NCI-H2107 treated with DMSO at 0.1 percent for 48 hours (cell line): ENCODE measurements at regions not wholly inside any gene's neighbourhood (a gene's known extent, or its start where the extent isn't known, plus 50 kb on each side); places are given as distances from the start of the nearest gene placed in this dataset.
"Not testable (repeated sequence)": the region's sequence is repeated elsewhere in the genome, so short reads cannot be mapped to it uniquely, and the experiment has no call there.

Experiments used
- DNase-seq: peaks from one replicate; lab custom pipeline; 2025; ENCODE audit not compliant: unreplicated experiment; lab: John Stamatoyannopoulos, UW

DNA sequence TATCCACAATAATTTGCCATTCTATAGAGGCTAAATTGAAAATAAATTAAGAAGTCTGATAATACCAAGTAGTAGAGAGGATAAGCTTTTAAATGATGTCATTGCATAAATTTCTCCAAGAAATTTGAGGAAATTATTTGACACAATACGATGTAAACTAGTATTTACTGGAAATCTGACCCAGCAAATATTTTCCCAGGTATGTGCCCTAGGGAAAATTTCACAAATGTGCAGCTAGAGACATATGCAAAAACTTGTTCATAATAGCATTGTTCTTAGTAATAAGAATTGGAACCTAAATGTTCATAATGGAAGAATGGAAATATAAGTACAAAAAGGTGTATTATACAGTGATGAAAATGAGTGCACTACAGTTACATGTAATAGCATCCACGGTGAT lies 888.8 kb upstream of the SOX11 start:
- DNase-seq, result no peak

DNA sequence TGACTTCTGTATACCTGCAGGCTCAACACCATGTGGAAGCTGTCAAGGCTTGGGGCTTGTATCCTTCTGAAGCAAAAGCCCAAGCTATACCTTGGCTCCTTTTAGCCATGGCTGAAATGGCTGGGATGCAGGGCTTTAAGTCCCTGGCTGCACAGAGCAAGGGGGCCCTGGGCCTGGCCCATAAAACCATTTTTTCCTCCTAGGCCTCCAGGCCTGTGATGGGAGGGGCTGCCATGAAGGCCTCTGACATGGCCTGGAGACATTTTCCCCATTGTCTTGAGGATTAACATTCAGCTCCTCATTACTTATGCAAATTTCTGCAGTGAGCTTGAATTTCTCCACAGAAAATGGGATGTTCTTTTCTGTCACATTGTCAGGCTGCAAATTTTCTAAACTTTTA lies 878.0 kb upstream of the SOX11 start:
- not testable (repeated sequence) for DNase-seq

DNA sequence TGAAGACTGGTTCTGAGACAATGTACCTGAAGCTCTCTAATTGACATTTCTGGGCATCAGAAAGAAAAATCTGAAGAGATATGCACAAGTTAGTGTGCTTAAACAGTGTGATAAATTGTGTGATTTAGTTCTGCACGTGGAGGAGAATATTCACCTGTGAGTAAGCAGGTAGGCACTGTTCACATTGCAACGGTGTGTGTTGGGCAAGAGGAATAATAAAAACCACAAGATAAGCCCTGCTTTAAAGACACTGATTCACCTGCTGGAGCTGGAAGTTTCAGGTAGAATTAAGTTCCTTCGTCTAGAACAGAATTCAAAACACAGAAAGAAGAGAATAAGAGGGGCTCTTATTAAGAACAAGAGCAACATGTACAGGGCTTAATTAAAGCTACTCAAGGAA lies 864.3 kb upstream of the SOX11 start:
- DNase-seq, result no peak

DNA sequence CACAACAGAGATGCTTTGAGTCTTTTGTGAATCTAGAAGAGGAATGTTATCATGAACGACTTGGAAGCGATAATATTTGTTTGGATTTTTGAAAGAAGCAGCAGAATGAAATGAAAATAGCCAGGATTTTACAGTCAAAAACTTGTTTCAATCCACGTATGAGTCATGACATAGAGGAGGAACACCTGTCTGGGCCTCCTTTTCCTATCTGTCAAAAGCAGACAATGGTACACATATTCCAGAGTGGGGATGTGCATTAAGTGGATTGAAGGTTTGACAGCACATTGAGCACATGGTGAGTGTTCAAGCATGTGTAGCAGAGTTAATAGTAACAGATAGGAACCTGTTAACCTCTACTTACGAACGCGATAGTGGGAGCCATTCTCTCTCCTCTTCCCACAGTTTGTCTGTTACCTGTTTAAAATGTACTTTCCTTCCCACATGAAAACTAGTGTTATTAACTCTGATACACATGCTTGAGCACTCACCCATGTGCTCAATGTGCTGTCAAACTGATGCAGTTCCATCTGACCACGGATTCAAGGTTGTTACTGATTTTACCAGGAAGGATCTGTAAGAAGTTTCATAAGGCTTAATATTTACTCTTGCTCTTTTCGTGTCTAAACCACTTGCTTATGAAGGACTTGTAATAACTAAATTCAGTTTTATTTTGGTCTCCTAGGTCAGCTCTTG lies 863.4 kb upstream of the SOX11 start:
- DNase-seq, result no peak

DNA sequence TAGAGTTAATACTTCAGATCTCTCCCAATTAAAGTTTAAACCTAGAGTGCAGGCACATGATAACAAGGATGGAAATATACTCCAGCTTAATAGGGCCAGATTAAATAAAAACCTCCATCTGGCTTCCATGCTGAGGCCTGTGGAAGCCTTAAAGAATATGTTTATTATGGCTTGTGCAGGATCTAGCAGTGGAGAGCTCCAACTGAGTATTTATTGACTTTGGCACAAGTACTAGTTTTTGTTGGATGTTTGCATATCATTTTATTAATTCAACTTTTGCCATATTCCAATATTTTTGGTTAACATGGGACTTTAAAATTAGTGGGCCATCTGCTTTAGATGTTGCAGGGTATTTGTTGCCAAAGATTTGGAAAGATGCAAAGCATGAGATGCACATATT lies 860.4 kb upstream of the SOX11 start:
- DNase-seq, result no peak

DNA sequence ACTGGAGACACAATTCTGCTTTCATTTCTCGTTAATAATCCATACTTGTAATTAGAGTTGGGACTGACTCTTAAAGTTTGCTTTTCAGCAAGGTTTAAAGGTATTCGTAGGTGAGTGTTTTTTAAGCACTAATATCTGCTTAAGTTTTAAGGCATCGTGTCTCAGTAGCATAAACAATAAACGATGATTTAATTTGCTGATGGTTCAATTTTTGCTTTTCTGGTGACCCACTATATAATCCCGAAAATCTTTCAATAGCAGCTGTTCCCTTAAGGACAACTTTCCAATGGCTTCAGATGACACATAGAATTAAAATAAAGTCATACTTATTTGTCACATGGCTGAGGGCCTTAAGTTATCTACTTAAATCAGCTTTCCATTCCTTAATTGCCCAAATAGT lies 859.5 kb upstream of the SOX11 start:
- no peak for DNase-seq

DNA sequence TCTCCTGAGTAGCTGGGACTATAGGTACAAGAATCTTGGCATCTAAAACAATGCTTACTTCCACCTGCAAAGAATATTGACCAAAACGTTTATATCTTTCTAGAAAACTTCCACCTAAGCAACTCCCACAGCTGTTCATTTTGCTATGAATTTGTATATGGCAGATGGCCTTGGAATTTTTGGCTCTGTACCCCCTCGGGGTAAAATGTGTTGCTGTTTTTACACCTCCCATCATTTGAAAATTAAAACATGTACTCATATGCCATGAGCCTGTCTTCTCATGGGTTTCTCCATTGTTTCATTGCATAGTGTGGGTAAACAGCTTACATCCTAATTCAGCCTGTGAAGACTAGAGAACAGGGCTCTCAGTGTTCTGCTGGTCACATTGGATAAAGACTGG lies 853.6 kb upstream of the SOX11 start:
- DNase-seq, result no peak

DNA sequence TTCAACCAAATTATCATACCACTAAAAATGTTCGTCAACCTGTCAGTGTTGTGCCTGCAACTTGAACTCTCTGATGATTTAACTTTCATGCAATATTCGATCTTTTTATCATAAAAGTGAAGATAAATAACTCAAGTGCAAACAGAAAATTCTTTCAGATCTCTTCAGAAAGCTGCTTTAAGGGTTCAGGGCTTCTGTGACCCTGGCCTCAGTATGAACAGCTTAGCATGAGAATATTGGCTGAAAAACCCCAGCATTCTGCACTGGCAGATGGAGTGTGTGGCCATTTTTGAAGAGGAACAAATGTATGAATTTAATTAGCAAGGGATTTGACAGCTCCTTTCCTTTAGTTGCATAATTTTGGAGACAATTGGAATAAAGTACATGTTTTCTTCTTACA lies 851.4 kb upstream of the SOX11 start:
- no peak for DNase-seq

DNA sequence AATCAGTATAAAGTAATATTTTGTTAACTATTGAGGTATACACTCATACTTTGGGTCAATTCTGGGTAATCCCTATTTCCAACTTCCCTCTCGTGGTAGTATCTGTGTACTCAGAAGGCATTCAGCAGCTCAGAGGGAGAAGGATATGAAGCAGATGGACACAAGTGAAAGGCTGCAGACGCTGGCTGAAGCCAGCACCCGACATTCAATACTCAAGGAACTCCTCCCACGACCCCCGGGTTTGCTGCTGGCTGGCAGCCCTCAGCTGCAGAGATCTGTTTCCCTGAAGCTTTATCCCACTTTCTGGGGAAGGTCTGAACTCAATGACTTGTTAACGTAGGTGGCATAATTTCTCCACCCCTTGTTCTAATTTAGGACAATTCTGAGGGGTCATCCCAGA lies 847.3 kb upstream of the SOX11 start:
- no peak for DNase-seq

DNA sequence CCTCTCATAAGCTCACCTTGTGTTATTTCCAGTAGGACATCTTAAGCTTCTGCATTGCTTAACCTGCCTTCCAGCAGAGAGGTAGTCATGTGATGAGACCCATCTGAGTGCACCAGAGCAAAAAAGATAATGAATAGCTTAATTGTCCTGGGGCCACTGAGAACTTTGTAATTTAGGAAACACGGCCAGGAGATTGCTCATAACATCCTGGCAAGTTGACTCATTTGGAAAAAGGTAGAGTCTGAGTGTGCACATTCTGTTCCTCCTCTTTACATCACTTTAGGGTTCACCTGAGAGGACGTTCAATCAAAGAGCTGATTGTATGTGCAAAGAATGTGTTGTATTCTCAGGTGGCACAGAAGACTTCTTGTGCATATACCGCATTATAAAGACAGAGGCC lies 830.2 kb upstream of the SOX11 start:
- no peak for DNase-seq

DNA sequence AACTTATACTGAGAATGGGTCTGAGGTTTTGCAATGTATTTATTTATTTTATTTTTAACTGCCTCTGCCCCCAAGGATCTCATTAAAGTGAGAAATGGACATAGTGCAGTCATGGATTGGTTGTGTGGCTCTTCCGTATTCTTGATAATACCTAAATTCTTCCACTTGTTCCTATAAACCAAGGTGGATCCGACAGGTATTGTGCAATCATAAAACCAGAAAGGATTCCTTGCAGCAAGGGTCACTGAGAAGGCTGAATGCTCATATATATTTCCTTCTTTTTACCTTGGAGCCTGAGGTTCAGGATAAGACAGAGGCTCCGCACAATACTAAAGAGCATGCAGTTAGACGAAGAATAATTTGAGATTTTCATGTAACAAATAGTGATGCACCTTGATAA lies 826.0 kb upstream of the SOX11 start:
- no peak for DNase-seq

DNA sequence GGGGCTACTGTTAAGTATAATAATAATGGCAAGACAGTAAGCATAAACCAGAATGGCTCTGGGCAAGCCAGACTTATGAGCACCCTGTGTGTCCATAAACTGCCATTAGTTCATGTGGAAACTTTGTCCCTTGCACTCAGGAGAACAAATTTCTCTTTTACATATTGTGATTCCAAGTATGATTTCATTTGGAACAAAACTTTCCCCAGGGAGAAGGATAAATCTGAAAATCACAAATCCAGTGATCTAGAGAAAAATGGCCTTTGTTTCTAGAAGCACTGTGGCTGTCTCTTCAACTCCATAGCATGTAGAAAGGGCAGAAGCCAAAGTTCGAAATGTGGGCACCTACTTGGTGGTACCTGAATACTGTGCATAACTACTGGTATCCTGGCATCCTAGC lies 823.7 kb upstream of the SOX11 start:
- DNase-seq, result no peak

DNA sequence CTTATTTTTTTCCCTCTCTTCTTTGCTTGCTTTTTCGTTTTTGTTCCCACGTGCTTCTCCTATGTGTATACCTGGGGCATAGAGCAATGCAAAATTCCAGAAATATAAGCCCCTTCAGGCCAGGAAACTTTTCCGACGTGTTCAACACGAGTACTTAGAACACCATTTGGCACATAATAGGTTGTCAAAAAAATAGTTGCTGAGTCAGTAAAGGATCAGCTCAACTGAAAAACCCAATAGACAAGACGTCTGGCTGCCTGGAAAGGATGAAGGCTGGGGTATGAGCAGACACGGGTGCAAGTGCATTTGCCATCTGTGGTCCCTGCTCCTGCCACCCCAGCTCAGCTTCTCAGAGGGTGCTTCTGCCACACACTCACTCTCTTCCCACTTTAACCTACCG lies 823.0 kb upstream of the SOX11 start:
- DNase-seq, result no peak

DNA sequence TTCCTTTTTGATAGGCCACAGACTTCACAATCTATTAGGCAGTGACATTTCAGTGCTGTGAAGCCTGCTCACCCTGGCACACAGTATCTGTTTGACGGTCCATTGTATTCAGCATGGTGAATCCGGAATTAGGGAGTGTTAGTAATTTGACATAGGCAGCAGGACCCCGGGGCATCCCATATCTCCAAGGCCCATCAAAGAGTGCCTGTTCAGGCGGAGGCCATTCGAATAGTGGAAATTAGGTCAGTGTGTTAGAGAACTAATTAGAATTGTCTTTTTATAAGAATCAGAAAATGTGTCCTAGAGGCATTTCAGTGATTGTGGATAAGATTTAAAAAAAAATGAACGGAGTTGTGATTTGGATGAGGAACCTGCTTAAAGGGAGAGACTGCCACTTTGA lies 818.8 kb upstream of the SOX11 start:
- no peak for DNase-seq

DNA sequence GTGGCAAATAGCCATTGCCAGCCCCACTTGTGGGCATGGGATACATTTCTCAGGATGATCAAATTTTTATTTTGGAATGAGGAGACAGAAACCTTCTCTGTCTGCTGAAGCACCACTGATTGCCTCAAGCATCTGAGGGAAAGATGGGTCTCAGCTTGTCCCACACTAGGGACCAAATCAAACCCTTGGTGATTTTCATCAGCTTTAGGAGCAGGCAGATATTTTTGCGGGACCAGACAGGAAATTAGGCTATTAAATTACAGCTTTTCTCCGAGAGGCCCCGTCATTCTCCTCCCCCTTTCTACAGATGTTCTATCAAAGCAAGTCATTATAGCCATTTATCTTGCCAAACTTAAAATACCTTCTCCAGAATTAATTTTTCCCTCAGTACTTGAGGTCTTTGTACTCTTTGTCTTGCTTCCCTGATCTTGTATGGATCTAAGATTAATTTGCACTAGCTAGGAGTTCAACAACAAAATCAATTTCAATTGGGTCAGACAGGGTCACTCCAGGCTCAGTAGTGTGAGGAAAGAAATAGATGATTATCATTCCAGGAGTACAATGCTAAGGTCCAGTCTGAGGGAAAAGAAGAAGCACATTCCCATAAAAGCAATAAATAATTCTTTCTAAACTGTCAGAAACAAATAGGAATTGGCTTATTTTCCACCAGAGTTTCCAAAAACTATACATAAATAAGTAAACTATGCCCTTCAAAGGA lies 818.1 kb upstream of the SOX11 start:
- DNase-seq, result no peak

DNA sequence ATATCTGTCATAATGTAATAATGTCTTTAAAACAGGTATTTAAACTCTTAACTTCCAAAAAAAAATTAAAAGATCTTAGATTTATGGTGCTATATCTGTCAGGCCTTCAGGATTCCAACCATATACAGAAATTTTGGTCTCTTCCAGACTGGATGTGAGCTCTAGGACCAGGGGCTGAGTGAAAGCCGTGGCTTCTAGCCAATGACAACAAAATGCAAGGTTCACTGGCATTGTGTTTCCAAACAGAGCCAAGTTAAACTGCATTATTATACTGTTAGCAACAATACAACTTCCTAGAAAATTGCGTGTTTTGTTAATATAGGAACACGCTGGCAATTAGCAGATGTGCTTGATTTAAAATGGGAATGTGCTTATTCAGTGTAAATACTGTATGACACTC lies 809.8 kb upstream of the SOX11 start:
- no peak for DNase-seq

DNA sequence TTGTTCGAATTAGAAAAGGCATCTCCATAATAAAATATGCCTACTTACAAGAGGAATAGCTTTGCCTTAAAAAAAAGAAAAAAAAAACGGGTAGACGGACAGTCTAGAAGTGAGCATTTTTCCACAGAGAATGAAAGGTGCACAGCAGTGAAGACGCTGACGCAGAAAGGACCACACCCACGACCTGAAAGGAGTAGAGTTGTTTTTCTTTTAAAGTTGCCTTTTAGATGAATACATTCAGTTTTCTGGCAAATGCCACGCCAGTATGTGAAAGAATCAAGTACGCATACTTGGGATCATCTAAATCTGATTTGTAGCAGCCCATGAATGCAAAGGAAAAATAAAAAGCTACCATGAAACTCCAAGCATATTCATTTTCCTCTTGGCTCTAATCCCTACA lies 809.2 kb upstream of the SOX11 start:
- no peak for DNase-seq

DNA sequence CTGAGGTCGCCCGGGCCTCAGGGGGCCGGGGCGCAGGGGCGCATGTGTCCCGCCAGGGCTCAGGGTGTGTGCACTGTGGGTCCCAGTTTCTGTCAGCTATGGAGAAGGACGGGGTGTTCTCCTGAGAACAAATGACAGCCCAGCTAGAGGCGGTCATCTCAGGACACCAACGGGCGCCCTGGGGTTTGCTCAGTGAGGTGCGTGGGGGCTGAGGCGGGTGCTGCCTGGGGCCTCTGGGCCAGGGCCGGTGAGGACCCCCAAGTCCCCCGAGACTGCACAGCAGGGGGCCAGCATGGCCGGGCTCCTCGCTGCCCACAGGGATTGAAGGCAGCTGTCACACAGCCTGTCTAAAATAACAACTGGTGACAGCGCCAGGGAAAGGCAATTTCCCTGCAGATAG lies 808.8 kb upstream of the SOX11 start:
- no peak for DNase-seq

DNA sequence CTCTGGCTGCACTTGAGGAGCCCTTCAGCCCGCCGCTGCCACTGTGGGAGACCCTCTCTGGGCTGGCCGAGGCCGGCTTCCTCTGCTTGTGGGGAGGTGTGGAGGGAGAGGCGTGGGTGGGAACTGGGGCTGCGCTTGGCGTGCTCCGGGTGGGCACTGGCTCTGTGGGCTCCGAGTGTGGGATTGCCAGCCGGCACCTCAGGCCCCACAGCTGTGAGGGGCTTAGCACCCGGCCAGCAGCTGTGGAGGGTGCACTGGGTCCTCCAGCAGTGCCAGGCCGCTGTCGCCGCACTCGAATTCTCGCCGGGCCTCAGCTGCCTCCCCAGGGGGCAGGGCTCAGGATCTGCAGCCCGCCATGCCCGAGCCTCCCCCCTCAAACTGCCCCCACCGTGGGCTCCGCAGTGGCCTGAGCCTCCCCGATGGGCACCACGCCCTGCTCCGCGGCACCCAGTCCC lies 808.0 kb upstream of the SOX11 start:
- DNase-seq, result no peak

DNA sequence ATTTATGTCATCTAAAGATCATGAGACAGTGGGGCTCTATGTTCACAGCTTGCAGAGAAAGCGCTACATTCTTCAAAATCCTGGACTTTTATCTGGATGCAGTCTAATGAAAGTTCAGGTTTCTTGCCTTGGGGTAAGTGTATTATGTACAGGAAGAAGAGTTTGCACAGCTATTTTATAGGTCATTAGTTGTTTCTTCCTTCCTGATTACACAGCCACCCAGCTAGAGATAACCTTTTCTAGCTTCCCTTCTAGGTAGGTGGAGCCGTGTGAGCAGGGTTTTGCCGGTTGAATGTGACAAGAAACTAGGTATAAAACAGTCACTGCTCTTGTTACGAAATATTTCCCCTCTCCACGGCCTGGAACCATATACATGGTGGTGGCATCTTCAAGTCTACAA lies 800.8 kb upstream of the SOX11 start:
- DNase-seq, result no peak

DNA sequence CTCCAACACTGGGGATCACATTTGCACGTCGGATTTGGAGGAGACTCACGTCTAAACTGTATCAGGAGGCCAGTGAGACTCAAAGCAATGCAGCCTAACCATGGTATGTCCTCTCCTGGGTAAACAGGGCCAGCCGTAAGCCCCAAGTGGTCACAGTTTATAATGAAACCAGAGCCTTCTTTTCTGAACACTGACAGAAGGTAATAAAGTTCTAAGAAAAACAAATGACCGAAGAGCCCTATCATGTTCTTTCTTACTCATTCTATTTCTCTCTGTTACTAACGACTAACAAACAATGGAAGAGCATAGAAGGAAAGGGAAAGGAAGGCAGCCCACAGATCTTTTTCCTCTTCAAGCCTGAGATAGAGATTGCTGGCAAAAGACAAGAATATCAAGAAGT lies 796.8 kb upstream of the SOX11 start:
- no peak for DNase-seq

DNA sequence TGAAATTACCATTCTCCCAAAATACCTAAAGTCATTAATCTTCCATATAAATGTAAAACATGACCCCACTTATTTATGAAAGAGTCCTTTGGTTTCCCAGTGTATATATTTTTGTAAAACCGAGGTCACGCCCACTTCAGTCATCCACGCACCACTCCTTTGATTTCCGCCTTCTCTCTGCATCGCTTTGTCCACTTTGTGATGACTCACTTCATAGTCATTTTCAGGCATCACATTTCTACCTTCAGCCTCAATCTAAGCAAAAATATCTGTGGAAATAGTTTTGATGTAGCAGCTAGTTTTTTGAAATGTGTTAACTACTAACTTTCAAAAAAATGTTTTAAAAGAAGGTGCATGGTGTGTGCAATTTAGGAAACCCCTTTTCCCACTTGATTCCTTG lies 793.5 kb upstream of the SOX11 start:
- DNase-seq, result no peak

DNA sequence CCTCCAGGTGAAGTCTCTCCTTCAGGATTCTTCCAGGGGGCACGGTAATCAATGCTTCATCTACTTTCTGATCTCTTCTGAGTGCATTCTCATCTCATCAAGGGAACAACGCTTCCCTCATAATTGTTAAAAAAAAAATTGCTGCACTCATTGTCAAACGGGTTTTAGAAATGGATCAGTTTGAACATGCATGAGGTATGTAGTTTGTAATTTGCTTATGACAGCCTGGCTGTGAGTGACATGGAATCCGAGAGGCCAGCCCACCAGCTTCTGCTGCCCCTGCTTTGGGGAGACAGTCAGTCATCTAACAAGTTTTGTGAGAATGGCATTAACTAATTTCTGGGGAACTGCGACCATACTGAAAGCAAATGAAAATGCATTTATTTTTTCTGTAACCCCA lies 791.9 kb upstream of the SOX11 start:
- no peak for DNase-seq
